ENCODE measurements at regions not wholly inside any gene's neighbourhood (a gene's known extent, or its start where the extent isn't known, plus 50 kb on each side); places are given as distances from the start of the nearest gene placed in this dataset.

DNA sequence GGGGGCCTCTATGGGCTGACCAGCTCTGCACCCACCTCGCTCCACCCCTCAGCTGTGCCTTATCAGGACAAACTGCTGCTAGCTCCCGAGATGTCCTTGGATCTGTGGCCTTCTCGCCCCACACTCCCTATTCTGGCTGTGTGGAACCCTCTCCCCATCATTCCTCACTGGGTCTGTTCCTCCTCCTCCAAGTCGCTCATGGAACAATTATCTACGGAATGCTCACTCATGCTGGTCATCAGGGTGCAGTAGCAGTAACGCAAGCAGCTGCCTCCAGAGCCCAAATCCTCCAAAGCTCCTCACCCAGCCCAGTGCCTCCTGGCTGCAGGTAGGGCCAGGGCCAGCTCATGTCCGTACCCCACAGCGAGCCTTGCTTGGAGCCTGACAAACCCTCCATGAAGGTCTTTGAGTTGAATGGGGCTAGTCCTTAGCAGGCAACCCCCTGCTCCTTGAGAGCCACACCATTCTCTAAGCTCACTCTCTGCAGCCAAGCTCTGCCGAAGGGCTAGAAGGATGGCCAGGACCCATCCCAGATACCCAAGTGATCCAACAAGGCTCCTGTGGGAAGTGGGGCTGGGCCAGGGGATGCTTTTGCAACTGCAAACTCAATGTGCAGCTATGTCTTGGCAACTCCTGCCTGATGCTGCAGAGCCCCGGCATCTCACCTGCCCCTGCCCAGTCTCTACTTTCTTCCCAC is 977.8 kb downstream of the TBC1D22A start:
- Histone ChIP-seq H3K4me1 (ENCODE audit: control insufficient read depth in 1 of 2, insufficient read depth in 2 of 2, low read length in 2 of 2) (peaks cover 13 to 14% of the 10 kb centered on the region in 2 experiments), H3K4me2 (ENCODE audit: low read length) (no peak overlapping the region), H3K27ac (ENCODE audit: low read depth, low read length) (no peak overlapping the region), H3K4me3 (replicated peaks in 1 of 2; ENCODE audit: low read depth in 1 of 2, low read length in 2 of 2) (no peak overlapping the region), H3K9me2 (ENCODE audit: insufficient read depth) (no peaks in the 10 kb centered on the region), H3K79me2 (ENCODE audit: insufficient read depth, low read length) (no peaks in the 10 kb centered on the region), H3K36me3 (ENCODE audit: control insufficient read depth in 1 of 2, insufficient read depth in 2 of 2, low read length in 2 of 2) (no peaks in the 10 kb centered on the region), H3K9ac (ENCODE audit: low read length) (no peak overlapping the region), H3K9me3 (ENCODE audit: control insufficient read depth in 1 of 2, insufficient read depth in 1 of 2, low read depth in 1 of 2, low read length in 2 of 2) (no peaks in the 10 kb centered on the region; a peak in 1 of 4 replicates), H2AFZ (ENCODE audit: low read depth, low read length, poor library complexity, severe bottlenecking) (no peak overlapping the region), H3K27me3 (ENCODE audit: insufficient read depth, low read length) (no peaks in the 10 kb centered on the region), H4K20me1 (ENCODE audit: insufficient read depth) (no peaks in the 10 kb centered on the region)
- ChIA-PET CTCF (no interaction called here), POLR2A (no interaction called here), RAD21 (ENCODE audit: low non-redundant PET in 1 of 2, low total read pairs in 2 of 2, uncharacterized antibody in 2 of 2, unreplicated experiment in 2 of 2) (no interaction called here)
- DNase-seq (ENCODE audit: low read depth, low spot score) (no peak), ATAC-seq (no peak)
- TF ChIP-seq, protein P1, sequence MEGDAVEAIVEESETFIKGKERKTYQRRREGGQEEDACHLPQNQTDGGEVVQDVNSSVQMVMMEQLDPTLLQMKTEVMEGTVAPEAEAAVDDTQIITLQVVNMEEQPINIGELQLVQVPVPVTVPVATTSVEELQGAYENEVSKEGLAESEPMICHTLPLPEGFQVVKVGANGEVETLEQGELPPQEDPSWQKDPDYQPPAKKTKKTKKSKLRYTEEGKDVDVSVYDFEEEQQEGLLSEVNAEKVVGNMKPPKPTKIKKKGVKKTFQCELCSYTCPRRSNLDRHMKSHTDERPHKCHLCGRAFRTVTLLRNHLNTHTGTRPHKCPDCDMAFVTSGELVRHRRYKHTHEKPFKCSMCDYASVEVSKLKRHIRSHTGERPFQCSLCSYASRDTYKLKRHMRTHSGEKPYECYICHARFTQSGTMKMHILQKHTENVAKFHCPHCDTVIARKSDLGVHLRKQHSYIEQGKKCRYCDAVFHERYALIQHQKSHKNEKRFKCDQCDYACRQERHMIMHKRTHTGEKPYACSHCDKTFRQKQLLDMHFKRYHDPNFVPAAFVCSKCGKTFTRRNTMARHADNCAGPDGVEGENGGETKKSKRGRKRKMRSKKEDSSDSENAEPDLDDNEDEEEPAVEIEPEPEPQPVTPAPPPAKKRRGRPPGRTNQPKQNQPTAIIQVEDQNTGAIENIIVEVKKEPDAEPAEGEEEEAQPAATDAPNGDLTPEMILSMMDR (IDR thresholded peaks at IDR 0.05 in 2 of 3, conservative IDR thresholded peaks at IDR 0.05 in 1 of 3; ENCODE audit: borderline replicate concordance in 1 of 3, insufficient read depth in 1 of 3, low read depth in 2 of 3, low read length in 2 of 3): no peak
- TF ChIP-seq CEBPB (IDR thresholded peaks at IDR 0.05; ENCODE audit: low read depth) (no peak), POLR2A (IDR thresholded peaks at IDR 0.05; ENCODE audit: borderline replicate concordance, extremely low read depth, insufficient read depth, insufficient read length) (no peak), ZNF274 (IDR thresholded peaks at IDR 0.05; ENCODE audit: low read depth, low read length) (no peak), SIN3A (IDR thresholded peaks at IDR 0.05; ENCODE audit: low read depth) (no peak), EGR1 (IDR thresholded peaks at IDR 0.05; ENCODE audit: low read depth) (no peak), POLR2AphosphoS5 (IDR thresholded peaks at IDR 0.05; ENCODE audit: low read depth, low read length) (no peak), EZH2 (IDR thresholded peaks at IDR 0.05) (no peak), YY1 (IDR thresholded peaks at IDR 0.05; ENCODE audit: extremely low read depth, insufficient replicate concordance, low read depth, low read length) (no peak), TCF7L2 (IDR thresholded peaks at IDR 0.05; ENCODE audit: borderline replicate concordance, extremely low read depth, insufficient read depth, insufficient read length) (no peak), SP1 (IDR thresholded peaks at IDR 0.05; ENCODE audit: low read depth) (no peak), ELF1 (IDR thresholded peaks at IDR 0.05; ENCODE audit: borderline replicate concordance, low read depth) (no peak)
- TF ChIP-seq, protein P2, sequence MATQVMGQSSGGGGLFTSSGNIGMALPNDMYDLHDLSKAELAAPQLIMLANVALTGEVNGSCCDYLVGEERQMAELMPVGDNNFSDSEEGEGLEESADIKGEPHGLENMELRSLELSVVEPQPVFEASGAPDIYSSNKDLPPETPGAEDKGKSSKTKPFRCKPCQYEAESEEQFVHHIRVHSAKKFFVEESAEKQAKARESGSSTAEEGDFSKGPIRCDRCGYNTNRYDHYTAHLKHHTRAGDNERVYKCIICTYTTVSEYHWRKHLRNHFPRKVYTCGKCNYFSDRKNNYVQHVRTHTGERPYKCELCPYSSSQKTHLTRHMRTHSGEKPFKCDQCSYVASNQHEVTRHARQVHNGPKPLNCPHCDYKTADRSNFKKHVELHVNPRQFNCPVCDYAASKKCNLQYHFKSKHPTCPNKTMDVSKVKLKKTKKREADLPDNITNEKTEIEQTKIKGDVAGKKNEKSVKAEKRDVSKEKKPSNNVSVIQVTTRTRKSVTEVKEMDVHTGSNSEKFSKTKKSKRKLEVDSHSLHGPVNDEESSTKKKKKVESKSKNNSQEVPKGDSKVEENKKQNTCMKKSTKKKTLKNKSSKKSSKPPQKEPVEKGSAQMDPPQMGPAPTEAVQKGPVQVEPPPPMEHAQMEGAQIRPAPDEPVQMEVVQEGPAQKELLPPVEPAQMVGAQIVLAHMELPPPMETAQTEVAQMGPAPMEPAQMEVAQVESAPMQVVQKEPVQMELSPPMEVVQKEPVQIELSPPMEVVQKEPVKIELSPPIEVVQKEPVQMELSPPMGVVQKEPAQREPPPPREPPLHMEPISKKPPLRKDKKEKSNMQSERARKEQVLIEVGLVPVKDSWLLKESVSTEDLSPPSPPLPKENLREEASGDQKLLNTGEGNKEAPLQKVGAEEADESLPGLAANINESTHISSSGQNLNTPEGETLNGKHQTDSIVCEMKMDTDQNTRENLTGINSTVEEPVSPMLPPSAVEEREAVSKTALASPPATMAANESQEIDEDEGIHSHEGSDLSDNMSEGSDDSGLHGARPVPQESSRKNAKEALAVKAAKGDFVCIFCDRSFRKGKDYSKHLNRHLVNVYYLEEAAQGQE (IDR thresholded peaks at IDR 0.05; ENCODE audit: low read depth): no peak
- TF ChIP-seq, protein P3, sequence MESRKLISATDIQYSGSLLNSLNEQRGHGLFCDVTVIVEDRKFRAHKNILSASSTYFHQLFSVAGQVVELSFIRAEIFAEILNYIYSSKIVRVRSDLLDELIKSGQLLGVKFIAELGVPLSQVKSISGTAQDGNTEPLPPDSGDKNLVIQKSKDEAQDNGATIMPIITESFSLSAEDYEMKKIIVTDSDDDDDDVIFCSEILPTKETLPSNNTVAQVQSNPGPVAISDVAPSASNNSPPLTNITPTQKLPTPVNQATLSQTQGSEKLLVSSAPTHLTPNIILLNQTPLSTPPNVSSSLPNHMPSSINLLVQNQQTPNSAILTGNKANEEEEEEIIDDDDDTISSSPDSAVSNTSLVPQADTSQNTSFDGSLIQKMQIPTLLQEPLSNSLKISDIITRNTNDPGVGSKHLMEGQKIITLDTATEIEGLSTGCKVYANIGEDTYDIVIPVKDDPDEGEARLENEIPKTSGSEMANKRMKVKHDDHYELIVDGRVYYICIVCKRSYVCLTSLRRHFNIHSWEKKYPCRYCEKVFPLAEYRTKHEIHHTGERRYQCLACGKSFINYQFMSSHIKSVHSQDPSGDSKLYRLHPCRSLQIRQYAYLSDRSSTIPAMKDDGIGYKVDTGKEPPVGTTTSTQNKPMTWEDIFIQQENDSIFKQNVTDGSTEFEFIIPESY (IDR thresholded peaks at IDR 0.05; ENCODE audit: extremely low read depth, insufficient replicate concordance, low read length): no peak
- TF ChIP-seq, protein P4, sequence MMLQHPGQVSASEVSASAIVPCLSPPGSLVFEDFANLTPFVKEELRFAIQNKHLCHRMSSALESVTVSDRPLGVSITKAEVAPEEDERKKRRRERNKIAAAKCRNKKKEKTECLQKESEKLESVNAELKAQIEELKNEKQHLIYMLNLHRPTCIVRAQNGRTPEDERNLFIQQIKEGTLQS (IDR thresholded peaks at IDR 0.05): no peak
- TF ChIP-seq, protein P5, sequence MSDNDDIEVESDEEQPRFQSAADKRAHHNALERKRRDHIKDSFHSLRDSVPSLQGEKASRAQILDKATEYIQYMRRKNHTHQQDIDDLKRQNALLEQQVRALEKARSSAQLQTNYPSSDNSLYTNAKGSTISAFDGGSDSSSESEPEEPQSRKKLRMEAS (IDR thresholded peaks at IDR 0.05): no peak
- BruUV-seq (replicated peaks): no TSS peak
- intact Hi-C loops (cut with micrococcal nuclease): no loop called here
